ENCODE measurements at regions not wholly inside any gene's neighbourhood (a gene's known extent, or its start where the extent isn't known, plus 50 kb on each side); places are given as distances from the start of the nearest gene placed in this dataset.
"Not testable (repeated sequence)": the region's sequence is repeated elsewhere in the genome, so short reads cannot be mapped to it uniquely, and the experiment has no call there.

DNA sequence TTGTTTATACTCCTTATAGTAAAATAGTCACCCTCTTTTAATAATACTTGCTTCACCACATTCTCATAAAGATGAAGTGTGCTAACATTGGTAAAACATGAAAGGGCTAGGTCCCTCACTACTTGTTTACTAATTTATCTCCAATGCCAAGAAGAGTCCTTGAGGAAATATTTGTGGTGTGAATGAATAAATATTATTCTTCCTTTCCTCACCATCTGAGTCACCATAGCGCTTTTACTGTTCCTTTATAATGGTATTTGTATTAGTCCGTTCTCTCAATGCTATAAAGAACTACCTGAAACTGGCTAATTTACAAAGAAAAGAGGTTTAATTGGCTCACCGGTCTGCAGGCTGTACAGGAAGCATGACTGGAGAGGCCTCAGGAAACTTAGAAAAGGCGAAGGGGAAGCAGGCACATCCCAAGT lies 222.8 kb upstream of the ZRANB2 start:
- Histone ChIP-seq H3K36me3 (ENCODE audit: control insufficient read depth in 2 of 2, insufficient read depth in 2 of 2, low read length in 1 of 2) (no peaks in the 10 kb centered on the region), H3K27ac (ENCODE audit: low read depth in 1 of 2, low read length in 1 of 2) (no peak overlapping the region), H3K4me1 (ENCODE audit: control insufficient read depth in 2 of 2, insufficient read depth in 2 of 2, low read length in 2 of 2) (no peaks in the 10 kb centered on the region), H3K4me3 (ENCODE audit: low read length in 2 of 2) (no peak overlapping the region), H3K27me3 (ENCODE audit: control insufficient read depth in 2 of 2, insufficient read depth in 1 of 2, low read length in 1 of 2) (no peaks in the 10 kb centered on the region), H3K9me3 (ENCODE audit: control insufficient read depth in 2 of 2, insufficient read depth in 1 of 2, low read length in 1 of 2) (no peaks in the 10 kb centered on the region)
- 57% methylated on average over 4 of the region's 4 CpGs for WGBS
- DNase-seq (ENCODE audit: low read depth in 6 of 9, low spot score in 9 of 9): no peak

DNA sequence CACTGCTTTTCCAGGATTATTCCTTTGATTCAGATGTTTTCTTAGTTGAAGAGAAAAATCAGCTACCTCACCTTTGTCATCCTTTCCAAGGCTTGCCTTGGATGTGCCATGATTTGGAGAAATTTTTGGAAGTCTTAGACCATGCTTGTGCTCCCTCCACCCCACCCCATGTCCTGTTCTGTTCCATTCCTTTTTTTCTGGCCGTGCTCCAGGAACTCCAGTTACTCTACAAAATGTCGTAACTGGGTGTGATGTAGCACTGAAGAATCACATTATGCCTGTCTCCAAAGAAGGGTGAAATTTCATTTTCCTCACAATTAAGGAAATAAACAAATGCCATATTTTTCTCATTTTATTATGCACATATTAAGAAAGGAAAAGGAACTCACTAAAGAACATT lies 217.8 kb upstream of the ZRANB2 start:
- no peak for DNase-seq (ENCODE audit: low read depth in 6 of 9, low spot score in 9 of 9)
- Histone ChIP-seq H3K27ac (ENCODE audit: low read depth in 1 of 2, low read length in 1 of 2) (no peak overlapping the region), H3K4me3 (ENCODE audit: low read length in 2 of 2) (no peak overlapping the region), H3K36me3 (ENCODE audit: control insufficient read depth in 2 of 2, insufficient read depth in 2 of 2, low read length in 1 of 2) (no peaks in the 10 kb centered on the region), H3K9me3 (ENCODE audit: control insufficient read depth in 2 of 2, insufficient read depth in 1 of 2, low read length in 1 of 2) (no peaks in the 10 kb centered on the region), H3K27me3 (ENCODE audit: control insufficient read depth in 2 of 2, insufficient read depth in 1 of 2, low read length in 1 of 2) (no peaks in the 10 kb centered on the region), H3K4me1 (ENCODE audit: control insufficient read depth in 2 of 2, insufficient read depth in 2 of 2, low read length in 2 of 2) (no peaks in the 10 kb centered on the region)
- WGBS: 91% methylated on average over 2 of the region's 2 CpGs

DNA sequence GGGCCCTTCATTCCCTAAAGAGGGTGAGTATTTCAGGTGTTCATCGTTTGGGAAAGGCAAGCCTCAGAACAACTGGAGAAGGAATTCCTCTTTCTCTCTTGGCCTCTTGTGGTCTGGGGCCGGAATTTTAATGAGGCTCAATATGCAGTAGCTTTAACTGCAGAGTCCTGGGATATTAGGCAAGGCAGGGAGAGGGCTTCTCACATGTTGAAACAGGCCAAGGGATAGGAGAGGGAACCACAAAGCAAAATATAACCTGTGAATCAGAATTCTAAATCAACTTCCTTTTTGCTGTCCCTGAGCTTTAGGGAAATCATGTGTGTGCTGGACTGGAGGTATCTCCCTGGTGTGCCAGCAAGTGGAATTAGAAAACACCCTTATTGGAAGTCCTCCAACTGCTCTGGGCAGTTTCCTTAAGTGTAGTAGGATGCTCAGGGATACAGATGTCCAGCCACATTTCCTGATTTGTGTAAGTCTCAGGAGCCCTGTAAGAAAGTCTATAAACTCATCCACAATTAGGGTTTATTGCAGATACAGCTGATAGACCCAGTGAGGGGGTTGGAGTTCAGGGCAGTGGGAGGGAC lies 215.8 kb upstream of the ZRANB2 start:
- H3K36me3 ChIP-seq (ENCODE audit: control insufficient read depth in 2 of 2, insufficient read depth in 2 of 2, low read length in 1 of 2): no peaks in the 10 kb centered on the region
- no peaks in the 10 kb centered on the region for H3K4me1 ChIP-seq (ENCODE audit: control insufficient read depth in 2 of 2, insufficient read depth in 2 of 2, low read length in 2 of 2)
- H3K4me3 ChIP-seq (ENCODE audit: low read length in 2 of 2): no peak overlapping the region
- DNase-seq (ENCODE audit: low read depth in 6 of 9, low spot score in 9 of 9): no peak
- no peak overlapping the region for H3K27ac ChIP-seq (ENCODE audit: low read depth in 1 of 2, low read length in 1 of 2)
- H3K9me3 ChIP-seq (ENCODE audit: control insufficient read depth in 2 of 2, insufficient read depth in 1 of 2, low read length in 1 of 2): no peaks in the 10 kb centered on the region
- 90% methylated on average over 2 of the region's 2 CpGs for WGBS
- H3K27me3 ChIP-seq (ENCODE audit: control insufficient read depth in 2 of 2, insufficient read depth in 1 of 2, low read length in 1 of 2): no peaks in the 10 kb centered on the region

DNA sequence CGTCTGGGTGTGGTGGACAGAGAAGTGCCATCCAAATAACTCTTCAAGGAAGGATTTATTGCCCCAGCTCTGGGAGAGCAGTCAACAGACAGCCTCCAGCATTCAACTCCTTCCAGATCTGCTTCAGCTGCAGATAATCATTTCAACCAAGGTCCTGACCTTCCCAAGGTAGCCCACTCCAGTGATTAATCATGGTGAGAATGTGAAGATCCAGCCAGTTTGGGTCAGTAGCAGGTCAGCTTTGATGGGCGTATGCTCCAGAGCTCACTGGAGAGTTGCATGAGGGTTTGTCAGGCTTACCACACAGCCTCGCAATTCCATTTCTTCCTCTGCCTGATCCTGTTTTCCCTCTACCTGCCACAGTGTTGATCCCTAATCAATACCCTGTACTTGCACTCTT lies 214.5 kb upstream of the ZRANB2 start:
- H3K9me3 ChIP-seq (ENCODE audit: control insufficient read depth in 2 of 2, insufficient read depth in 1 of 2, low read length in 1 of 2): no peaks in the 10 kb centered on the region
- WGBS: 97% methylated on average over 3 of the region's 3 CpGs

DNA sequence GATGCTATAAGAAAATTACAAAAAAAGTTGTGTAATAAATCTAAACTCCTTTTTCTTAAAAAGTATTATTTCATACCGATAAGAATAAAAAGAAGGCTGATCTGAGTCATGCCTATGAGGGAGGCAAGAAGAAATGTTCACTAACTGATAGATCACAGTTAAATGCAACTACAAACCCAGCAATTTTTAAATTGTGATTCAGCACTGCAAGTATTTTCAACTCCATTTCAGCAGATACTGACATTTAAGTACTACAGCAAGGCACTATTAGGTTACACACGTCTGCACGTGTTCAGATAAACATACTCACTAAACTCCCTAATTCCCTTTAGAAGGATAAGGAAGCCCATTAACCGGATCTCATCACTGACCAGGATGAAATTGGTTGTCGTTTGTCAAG lies 213.3 kb upstream of the ZRANB2 start:
- no peak overlapping the region for H3K4me3 ChIP-seq (ENCODE audit: low read length in 2 of 2)
- WGBS: 95% methylated on average over 5 of the region's 5 CpGs
- no peak overlapping the region for H3K27ac ChIP-seq (ENCODE audit: low read depth in 1 of 2, low read length in 1 of 2)
- H3K4me1 ChIP-seq (ENCODE audit: control insufficient read depth in 2 of 2, insufficient read depth in 2 of 2, low read length in 2 of 2): no peaks in the 10 kb centered on the region
- H3K36me3 ChIP-seq (ENCODE audit: control insufficient read depth in 2 of 2, insufficient read depth in 2 of 2, low read length in 1 of 2): no peaks in the 10 kb centered on the region
- H3K9me3 ChIP-seq (ENCODE audit: control insufficient read depth in 2 of 2, insufficient read depth in 1 of 2, low read length in 1 of 2): no peaks in the 10 kb centered on the region
- DNase-seq (ENCODE audit: low read depth in 6 of 9, low spot score in 9 of 9): no peak
- H3K27me3 ChIP-seq (ENCODE audit: control insufficient read depth in 2 of 2, insufficient read depth in 1 of 2, low read length in 1 of 2): no peaks in the 10 kb centered on the region

More for the DNA sequence above, 214.5 kb upstream of the ZRANB2 start:
- H3K4me3 ChIP-seq (ENCODE audit: low read length in 2 of 2): no peak overlapping the region
- H3K4me1 ChIP-seq (ENCODE audit: control insufficient read depth in 2 of 2, insufficient read depth in 2 of 2, low read length in 2 of 2): no peaks in the 10 kb centered on the region
- no peaks in the 10 kb centered on the region for H3K36me3 ChIP-seq (ENCODE audit: control insufficient read depth in 2 of 2, insufficient read depth in 2 of 2, low read length in 1 of 2)
- no peak for DNase-seq (ENCODE audit: low read depth in 6 of 9, low spot score in 9 of 9)
- H3K27me3 ChIP-seq (ENCODE audit: control insufficient read depth in 2 of 2, insufficient read depth in 1 of 2, low read length in 1 of 2): no peaks in the 10 kb centered on the region
- no peak overlapping the region for H3K27ac ChIP-seq (ENCODE audit: low read depth in 1 of 2, low read length in 1 of 2)

DNA sequence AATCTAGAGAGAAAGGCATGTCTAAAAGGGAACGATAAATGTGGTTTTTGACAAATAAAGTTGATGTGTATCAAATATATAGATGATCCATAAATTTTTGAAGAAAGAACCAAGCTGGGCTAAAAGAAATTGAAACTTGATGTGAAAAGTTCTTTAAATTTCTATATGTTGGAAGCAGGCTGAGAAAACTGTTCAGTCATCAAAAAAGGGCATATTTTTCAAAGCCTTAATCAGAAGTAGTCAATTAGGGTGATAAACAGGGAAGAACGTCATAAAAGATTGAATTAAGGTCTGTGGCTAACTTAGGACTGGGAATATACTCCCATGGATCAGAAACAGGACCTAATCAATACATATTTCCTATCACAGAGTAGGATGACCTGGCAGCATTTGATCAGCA lies 211.4 kb upstream of the ZRANB2 start:
- 91% methylated on average over 2 of the region's 2 CpGs for WGBS
- no peak overlapping the region for H3K27ac ChIP-seq (ENCODE audit: low read depth in 1 of 2, low read length in 1 of 2)

DNA sequence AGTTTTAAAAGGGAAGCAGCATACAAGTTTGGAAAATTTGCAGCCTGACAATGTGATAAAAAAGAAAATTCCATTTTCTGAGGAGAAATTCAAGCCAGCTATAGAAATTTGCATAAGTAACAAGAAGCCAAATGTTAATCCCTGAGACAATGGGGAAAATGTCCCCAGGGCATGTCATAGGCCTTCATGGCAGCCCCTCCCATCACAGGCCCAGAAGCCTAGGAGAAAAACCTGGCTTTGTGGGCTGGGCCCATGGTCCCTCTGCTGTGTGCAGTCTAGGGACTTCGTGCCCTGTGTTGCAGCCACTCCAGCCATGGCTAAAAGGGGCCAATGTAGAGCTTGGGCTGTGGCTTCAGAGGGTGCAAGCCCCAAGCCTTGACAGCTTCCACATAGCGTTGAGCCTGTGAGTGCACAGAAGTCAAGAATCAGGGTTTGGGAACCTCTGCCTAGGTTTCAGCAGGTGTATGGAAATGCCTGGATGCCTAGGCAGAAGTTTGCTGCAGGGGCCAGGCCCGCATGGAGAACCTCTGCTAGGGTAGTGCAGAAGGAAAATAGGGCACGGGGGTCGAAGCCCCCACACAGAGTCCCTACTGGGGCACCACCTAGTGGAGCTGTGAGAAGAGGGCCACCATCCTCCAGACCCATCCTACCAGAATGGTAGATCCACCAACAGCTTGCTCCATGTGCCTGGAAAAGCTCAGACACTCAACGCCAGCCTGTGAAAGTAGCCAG lies 209.8 kb upstream of the ZRANB2 start:
- H3K9me3 ChIP-seq (ENCODE audit: control insufficient read depth in 2 of 2, insufficient read depth in 1 of 2, low read length in 1 of 2); H3K4me3 ChIP-seq (ENCODE audit: low read length in 2 of 2); H3K36me3 ChIP-seq (ENCODE audit: control insufficient read depth in 2 of 2, insufficient read depth in 2 of 2, low read length in 1 of 2); H3K4me1 ChIP-seq (ENCODE audit: control insufficient read depth in 2 of 2, insufficient read depth in 2 of 2, low read length in 2 of 2); DNase-seq (ENCODE audit: low read depth in 6 of 9, low spot score in 9 of 9); H3K27ac ChIP-seq (ENCODE audit: low read depth in 1 of 2, low read length in 1 of 2); H3K27me3 ChIP-seq (ENCODE audit: control insufficient read depth in 2 of 2, insufficient read depth in 1 of 2, low read length in 1 of 2): not testable (repeated sequence)
- 95% methylated on average over 6 of the region's 6 CpGs for WGBS

More for the DNA sequence above, 211.4 kb upstream of the ZRANB2 start:
- no peaks in the 10 kb centered on the region for H3K9me3 ChIP-seq (ENCODE audit: control insufficient read depth in 2 of 2, insufficient read depth in 1 of 2, low read length in 1 of 2)
- no peak overlapping the region for H3K4me3 ChIP-seq (ENCODE audit: low read length in 2 of 2)
- no peaks in the 10 kb centered on the region for H3K4me1 ChIP-seq (ENCODE audit: control insufficient read depth in 2 of 2, insufficient read depth in 2 of 2, low read length in 2 of 2)
- no peaks in the 10 kb centered on the region for H3K27me3 ChIP-seq (ENCODE audit: control insufficient read depth in 2 of 2, insufficient read depth in 1 of 2, low read length in 1 of 2)
- DNase-seq (ENCODE audit: low read depth in 6 of 9, low spot score in 9 of 9): no peak
- H3K36me3 ChIP-seq (ENCODE audit: control insufficient read depth in 2 of 2, insufficient read depth in 2 of 2, low read length in 1 of 2): no peaks in the 10 kb centered on the region

DNA sequence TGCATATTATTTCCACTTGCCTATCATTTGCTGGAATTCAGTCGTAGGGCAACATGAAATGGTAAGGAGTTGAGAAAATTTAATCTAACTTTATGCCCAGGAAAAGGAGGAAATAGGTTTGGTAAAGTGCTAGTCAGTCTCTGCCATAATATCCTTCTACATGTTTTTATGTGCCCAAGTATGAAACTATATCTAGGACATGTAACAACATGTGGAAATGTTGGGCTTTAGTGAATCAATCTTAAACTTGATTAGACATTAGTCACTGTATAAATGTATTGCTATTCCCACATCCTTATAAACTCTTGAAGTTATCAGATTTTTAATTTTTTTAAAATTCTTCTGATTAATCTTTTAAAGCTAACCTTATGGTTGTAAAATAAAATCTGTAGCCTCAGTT lies 204.7 kb upstream of the ZRANB2 start:
- H3K27me3 ChIP-seq (ENCODE audit: control insufficient read depth in 2 of 2, insufficient read depth in 1 of 2, low read length in 1 of 2): no peaks in the 10 kb centered on the region
- no peak overlapping the region for H3K27ac ChIP-seq (ENCODE audit: low read depth in 1 of 2, low read length in 1 of 2)
- 86% methylated on average over 1 of the region's 1 CpG for WGBS
- H3K36me3 ChIP-seq (ENCODE audit: control insufficient read depth in 2 of 2, insufficient read depth in 2 of 2, low read length in 1 of 2): no peaks in the 10 kb centered on the region
- H3K9me3 ChIP-seq (ENCODE audit: control insufficient read depth in 2 of 2, insufficient read depth in 1 of 2, low read length in 1 of 2): no peaks in the 10 kb centered on the region
- H3K4me1 ChIP-seq (ENCODE audit: control insufficient read depth in 2 of 2, insufficient read depth in 2 of 2, low read length in 2 of 2): no peaks in the 10 kb centered on the region
- no peak for DNase-seq (ENCODE audit: low read depth in 6 of 9, low spot score in 9 of 9)
- H3K4me3 ChIP-seq (ENCODE audit: low read length in 2 of 2): no peak overlapping the region

DNA sequence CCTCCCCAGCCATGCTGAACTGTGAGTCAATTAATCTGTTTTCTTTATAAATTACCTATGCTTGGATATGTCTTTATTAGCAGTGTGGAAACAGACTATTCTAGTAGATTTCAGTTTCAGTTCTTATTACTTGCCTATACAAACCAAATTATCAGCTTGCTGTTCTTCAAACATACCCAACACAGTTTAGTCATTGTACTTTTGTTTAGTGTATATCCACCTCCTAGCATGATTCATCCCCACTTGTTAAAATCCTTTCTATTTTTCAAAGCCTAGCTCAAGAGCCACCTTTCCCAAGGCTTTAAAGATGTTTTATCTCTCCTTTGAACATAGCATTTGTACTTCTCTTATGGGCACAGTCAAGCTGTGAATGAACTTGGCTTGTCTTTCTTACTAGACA lies 195.6 kb upstream of the ZRANB2 start:
- DNase-seq (ENCODE audit: low read depth in 6 of 9, low spot score in 9 of 9): no peak
- no peaks in the 10 kb centered on the region for H3K9me3 ChIP-seq (ENCODE audit: control insufficient read depth in 2 of 2, insufficient read depth in 1 of 2, low read length in 1 of 2)
- no peaks in the 10 kb centered on the region for H3K27me3 ChIP-seq (ENCODE audit: control insufficient read depth in 2 of 2, insufficient read depth in 1 of 2, low read length in 1 of 2)
- no peak overlapping the region for H3K4me3 ChIP-seq (ENCODE audit: low read length in 2 of 2)
- no peak overlapping the region for H3K27ac ChIP-seq (ENCODE audit: low read depth in 1 of 2, low read length in 1 of 2)
- no peaks in the 10 kb centered on the region for H3K36me3 ChIP-seq (ENCODE audit: control insufficient read depth in 2 of 2, insufficient read depth in 2 of 2, low read length in 1 of 2)
- no peaks in the 10 kb centered on the region for H3K4me1 ChIP-seq (ENCODE audit: control insufficient read depth in 2 of 2, insufficient read depth in 2 of 2, low read length in 2 of 2)

All from thymus (tissue), 11 donors.